GM18951 (cell line): ENCODE measurements at regions not wholly inside any gene's neighbourhood (a gene's known extent, or its start where the extent isn't known, plus 50 kb on each side); places are given as distances from the start of the nearest gene placed in this dataset.

Experiments
- POLR2A ChIP-seq: IDR thresholded peaks from 4 replicates; pipeline ENCODE4 v1.6.1; 2011; ENCODE audit warnings: mild to moderate bottlenecking; ENCODE audit not compliant: insufficient read length, insufficient read depth; ENCODE audit errors: extremely low read depth
- in situ Hi-C: fragments of 300-500 bp; cut with MboI; formaldehyde crosslinking; loops from one replicate; pipeline ENCODE4 v1.12.0; 2022; ENCODE audit warnings: low sequenced_read_pairs, mixed read lengths, inconsistent platforms; ENCODE audit not compliant: unreplicated experiment

GRCh38 chr21:26679284-26679683 is 106.2 kb upstream of the CYYR1 start:
- in situ Hi-C loops, result no loop called here
- TF ChIP-seq POLR2A, result no peak

- no peak for TF ChIP-seq POLR2A
- in situ Hi-C loops, result no loop called here
Measured at GRCh38 chr21:26674323-26674722, 101.2 kb upstream of the CYYR1 start.

GRCh38 chr21:26669215-26669764 is 96.2 kb upstream of the CYYR1 start:
- no peak for TF ChIP-seq POLR2A
- in situ Hi-C loops, result no loop called here

- TF ChIP-seq POLR2A, result no peak
Measured at GRCh38 chr21:26659757-26660156, 86.7 kb upstream of the CYYR1 start.

GRCh38 chr21:26659182-26659581 is 86.1 kb upstream of the CYYR1 start:
- in situ Hi-C loops, result no loop called here
- no peak for TF ChIP-seq POLR2A

More at GRCh38 chr21:26659757-26660156, 86.7 kb upstream of the CYYR1 start:
- in situ Hi-C loops, result no loop called here

GRCh38 chr21:26655460-26655859 is 82.4 kb upstream of the CYYR1 start:
- no peak for TF ChIP-seq POLR2A
- in situ Hi-C loops, result no loop called here

- in situ Hi-C loops, result no loop called here
- TF ChIP-seq POLR2A, result no peak
Measured at GRCh38 chr21:26653430-26653829, 80.3 kb upstream of the CYYR1 start.

- no peak for TF ChIP-seq POLR2A
- in situ Hi-C loops, result no loop called here
Measured at GRCh38 chr21:26652854-26653253, 79.8 kb upstream of the CYYR1 start.

- in situ Hi-C loops, result no loop called here
- TF ChIP-seq POLR2A, result no peak
Measured at GRCh38 chr21:26641062-26641461, 68.0 kb upstream of the CYYR1 start.

- TF ChIP-seq POLR2A, result no peak
Measured at GRCh38 chr21:26637201-26637745, 64.2 kb upstream of the CYYR1 start.

GRCh38 chr21:26635681-26636080 is 62.6 kb upstream of the CYYR1 start:
- no peak for TF ChIP-seq POLR2A
- in situ Hi-C loops, result no loop called here

More at GRCh38 chr21:26637201-26637745, 64.2 kb upstream of the CYYR1 start:
- in situ Hi-C loops, result no loop called here

- no peak for TF ChIP-seq POLR2A
- in situ Hi-C loops, result no loop called here
Measured at GRCh38 chr21:26632691-26633090, 59.6 kb upstream of the CYYR1 start.

GRCh38 chr21:26626187-26626586 is 53.1 kb upstream of the CYYR1 start:
- no peak for TF ChIP-seq POLR2A
- in situ Hi-C loops, result no loop called here

GRCh38 chr21:26624983-26625519 is 52.0 kb upstream of the CYYR1 start:
- TF ChIP-seq POLR2A, result no peak
- in situ Hi-C loops, result no loop called here
